BJ (cell line): ENCODE measurements at regions not wholly inside any gene's neighbourhood (a gene's known extent, or its start where the extent isn't known, plus 50 kb on each side); places are given as distances from the start of the nearest gene placed in this dataset.
"Not testable (repeated sequence)": the region's sequence is repeated elsewhere in the genome, so short reads cannot be mapped to it uniquely, and the experiment has no call there.

Source experiments
- CTCF ChIA-PET: fragments of 350-600 bp; formaldehyde crosslinking; extraction: SDS; loops from one replicate; lab custom pipeline; 2021; ENCODE audit warnings: antibody characterized with exemption, inconsistent platforms; lab: Yijun Ruan, JAX
- POLR2A ChIA-PET: fragments of 300-600 bp; sonication (Branson Sonifier 250); formaldehyde crosslinking; extraction: SDS; loops from one replicate; lab custom pipeline; 2021; ENCODE audit warnings: antibody characterized with exemption; lab: Charles Lee
- DNase-seq: peaks from one replicate; pipeline ENCODE4 v3.0.0-alpha.2; 2011; ENCODE audit warnings: low read depth
- H3K27me3 ChIP-seq: 2 replicates; pipeline ENCODE4 v1.6.0; 2011; ENCODE audit warnings: low read length; ENCODE audit not compliant: control insufficient read depth, insufficient read depth
- H3K36me3 ChIP-seq: 2 replicates; pipeline ENCODE4 v1.5.1; 2011; ENCODE audit warnings: low read length; ENCODE audit not compliant: control insufficient read depth, insufficient read depth
- H3K4me3 ChIP-seq: 2 replicates; pipeline ENCODE4 v1.5.1; 2011; ENCODE audit warnings: low read depth, mild to moderate bottlenecking, control low read depth, low read length
- TF ChIP-seq, protein P1 (sequence below): IDR thresholded peaks from 2 replicates; pipeline ENCODE4 v1.5.1; 2011; ENCODE audit warnings: low read depth, mild to moderate bottlenecking, control low read depth, inconsistent platforms, low read length, moderate library complexity; ENCODE audit not compliant: insufficient read depth

DNA sequence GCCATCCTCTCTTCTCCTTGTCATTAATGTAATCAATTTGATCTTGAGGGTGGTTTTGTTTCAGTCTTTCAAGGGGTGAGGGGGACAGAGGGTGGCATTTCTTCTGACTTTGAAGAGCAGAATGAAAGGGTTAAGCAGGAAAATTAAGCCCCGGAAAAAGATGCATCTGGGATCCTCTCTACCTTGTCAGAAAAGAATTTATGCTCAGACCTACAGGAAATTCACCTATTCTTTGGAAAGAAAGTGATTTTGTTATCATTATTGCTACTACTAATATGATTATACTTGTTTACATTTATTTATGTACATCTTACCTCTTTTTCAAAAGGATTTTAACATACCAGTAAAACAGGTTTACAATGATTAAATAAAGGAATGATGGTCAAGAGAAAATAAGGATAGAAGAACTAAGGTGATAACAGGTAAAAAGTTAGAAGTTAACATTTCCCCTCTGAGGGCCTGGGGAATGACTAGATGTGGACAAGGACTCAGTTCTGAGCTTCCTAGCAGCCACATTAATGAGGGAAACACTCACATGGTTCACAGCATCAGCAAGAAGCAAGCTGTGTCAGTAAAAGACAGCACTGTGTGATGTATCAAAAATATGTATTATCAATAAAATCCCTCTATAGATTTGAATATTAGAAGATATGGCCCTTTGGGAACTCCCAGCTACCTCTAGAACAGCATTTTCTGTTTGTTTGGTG, 151.4 kb downstream of the MYCN start:
- ChIA-PET POLR2A (no interaction called here), CTCF (no interaction called here)
- no peaks in the 10 kb centered on the region for H3K27me3 ChIP-seq
- H3K36me3 ChIP-seq = no peaks in the 10 kb centered on the region
- TF ChIP-seq, protein P1, sequence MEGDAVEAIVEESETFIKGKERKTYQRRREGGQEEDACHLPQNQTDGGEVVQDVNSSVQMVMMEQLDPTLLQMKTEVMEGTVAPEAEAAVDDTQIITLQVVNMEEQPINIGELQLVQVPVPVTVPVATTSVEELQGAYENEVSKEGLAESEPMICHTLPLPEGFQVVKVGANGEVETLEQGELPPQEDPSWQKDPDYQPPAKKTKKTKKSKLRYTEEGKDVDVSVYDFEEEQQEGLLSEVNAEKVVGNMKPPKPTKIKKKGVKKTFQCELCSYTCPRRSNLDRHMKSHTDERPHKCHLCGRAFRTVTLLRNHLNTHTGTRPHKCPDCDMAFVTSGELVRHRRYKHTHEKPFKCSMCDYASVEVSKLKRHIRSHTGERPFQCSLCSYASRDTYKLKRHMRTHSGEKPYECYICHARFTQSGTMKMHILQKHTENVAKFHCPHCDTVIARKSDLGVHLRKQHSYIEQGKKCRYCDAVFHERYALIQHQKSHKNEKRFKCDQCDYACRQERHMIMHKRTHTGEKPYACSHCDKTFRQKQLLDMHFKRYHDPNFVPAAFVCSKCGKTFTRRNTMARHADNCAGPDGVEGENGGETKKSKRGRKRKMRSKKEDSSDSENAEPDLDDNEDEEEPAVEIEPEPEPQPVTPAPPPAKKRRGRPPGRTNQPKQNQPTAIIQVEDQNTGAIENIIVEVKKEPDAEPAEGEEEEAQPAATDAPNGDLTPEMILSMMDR = no peak
- DNase-seq = no peak
- H3K4me3 ChIP-seq = no peak overlapping the region

DNA sequence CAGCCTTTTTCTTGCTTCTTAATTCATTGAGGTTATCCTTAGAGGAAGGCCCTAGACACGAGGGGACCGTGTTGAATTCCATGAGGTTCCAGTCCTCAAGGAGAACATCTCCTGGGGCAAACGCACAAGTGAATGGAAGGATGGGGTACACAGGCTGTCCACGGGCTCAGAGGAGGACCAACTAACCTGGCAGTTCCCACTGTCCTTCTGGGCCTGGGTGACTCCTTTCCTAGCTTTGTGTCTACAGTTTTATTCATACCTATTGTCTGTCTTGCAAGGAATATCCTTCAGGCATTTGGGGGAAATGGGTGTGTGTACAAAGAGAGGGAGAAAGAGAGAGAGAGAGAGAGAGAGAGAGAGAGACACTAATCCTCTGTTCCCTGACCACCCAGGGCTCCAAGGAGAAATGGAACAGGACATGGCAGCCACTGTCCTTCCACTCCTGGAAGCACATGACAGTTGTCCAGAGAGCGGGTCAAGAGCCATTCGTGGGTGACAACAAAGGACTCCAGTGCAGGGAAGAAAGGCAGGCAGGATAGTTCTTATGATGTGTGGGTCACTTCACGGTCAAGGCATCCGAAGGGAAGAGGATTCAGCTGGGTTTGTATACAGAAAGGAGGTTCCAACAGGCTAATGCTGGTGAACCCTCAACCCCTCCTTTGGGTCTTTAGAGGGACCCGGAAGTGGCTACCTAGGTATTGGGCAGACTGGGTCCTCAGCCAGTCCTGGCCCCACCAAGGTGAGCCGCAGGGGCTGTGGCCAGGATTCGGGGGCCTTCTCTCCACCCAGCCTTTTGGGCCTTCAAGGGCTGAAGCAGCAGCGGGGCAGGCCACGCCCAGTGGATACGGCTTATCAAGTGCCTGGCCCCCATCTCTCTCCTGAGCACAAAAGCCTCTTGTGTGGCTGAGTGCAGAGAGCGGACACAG, 150.6 kb downstream of the MYCN start:
- no peak overlapping the region for H3K4me3 ChIP-seq
- POLR2A ChIA-PET = no interaction called here
- CTCF ChIA-PET = no interaction called here
- H3K36me3 ChIP-seq = no peaks in the 10 kb centered on the region
- DNase-seq = no peak
- no peaks in the 10 kb centered on the region for H3K27me3 ChIP-seq
- TF ChIP-seq, protein P1 = no peak

GRCh38 chr2:16089491-16089890, 149.1 kb downstream of the MYCN start:
- H3K36me3 ChIP-seq, POLR2A ChIA-PET, CTCF ChIA-PET, H3K4me3 ChIP-seq, DNase-seq, H3K27me3 ChIP-seq: not testable (repeated sequence)

- no peaks in the 10 kb centered on the region for H3K27me3 ChIP-seq
- H3K4me3 ChIP-seq = no peak overlapping the region
- H3K36me3 ChIP-seq = no peaks in the 10 kb centered on the region
- POLR2A ChIA-PET = no interaction called here
- TF ChIP-seq, protein P1 = no peak
- CTCF ChIA-PET = interaction anchor here (0.7 kb wide), 1 partner anchor 521 kb away, joined by 3 read pairs; no protein-coding TSS in a partner anchor
- no peak for DNase-seq
Measured at GRCh38 chr2:16088802-16089112, 148.4 kb downstream of the MYCN start.

DNA sequence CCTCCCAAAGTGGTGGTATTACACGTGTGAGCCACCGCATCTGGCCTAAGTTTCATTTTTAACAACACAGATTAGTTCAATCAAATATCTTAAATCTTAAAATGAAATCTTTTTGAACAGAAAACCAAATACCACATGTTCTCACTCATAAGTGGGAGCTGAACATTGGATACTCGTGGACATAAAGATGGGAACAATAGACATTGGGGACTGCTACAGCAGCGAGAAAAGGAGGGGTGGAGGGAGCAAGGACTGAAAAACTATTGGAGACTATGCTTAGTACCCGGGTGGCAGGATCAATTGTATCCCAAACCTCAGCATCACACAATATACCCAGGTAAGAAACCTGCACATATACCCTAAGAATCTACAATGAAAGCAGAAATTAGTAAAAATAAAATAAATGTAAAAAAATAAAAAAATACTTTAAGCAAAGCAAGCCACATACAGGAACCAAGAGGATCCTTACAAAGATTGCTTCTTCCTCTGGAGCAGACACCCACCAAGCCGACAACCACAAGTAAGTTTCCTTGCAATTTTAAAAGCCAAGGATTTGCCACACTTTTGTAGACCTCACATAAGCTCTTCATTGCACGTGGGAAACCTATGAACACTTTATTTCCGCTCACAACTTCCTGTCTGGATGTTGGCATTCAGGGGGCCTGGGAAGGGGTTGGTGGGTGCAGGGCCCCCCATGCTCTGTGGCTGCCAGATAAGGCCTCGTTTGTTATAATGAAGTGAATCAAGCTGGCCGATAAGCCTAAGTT, 147.9 kb downstream of the MYCN start:
- ChIA-PET POLR2A (no interaction called here), CTCF (interaction anchor here (0.7 kb wide), 1 partner anchor 521 kb away, joined by 3 read pairs; no protein-coding TSS in a partner anchor)
- DNase-seq = no peak
- Histone ChIP-seq H3K4me3 (no peak overlapping the region), H3K27me3 (no peaks in the 10 kb centered on the region), H3K36me3 (no peaks in the 10 kb centered on the region)
- TF ChIP-seq, protein P1 = no peak

DNA sequence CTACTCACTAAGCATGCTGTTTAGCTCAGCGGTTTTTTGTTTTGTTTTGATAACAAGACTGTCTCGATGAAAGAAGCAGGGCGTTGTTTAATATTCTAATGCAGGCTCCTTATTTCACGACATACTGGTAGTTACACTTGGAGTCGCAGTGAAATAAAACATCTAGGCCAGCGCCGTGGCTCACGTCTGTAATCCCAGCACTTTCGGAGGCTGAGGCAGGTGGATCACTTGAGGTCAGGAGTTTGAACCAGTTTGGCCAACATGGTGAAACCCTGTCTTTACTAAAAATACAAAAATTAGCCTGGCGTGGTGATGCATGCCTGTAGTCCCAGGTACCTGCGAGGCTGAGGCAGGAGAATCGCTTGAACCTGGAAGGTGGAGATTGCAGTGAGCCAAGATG, 145.8 kb downstream of the MYCN start:
- H3K27me3 ChIP-seq, H3K36me3 ChIP-seq, H3K4me3 ChIP-seq, POLR2A ChIA-PET, DNase-seq: not testable (repeated sequence)
- CTCF ChIA-PET = interaction anchor here (0.6 kb wide), 1 partner anchor 146 kb away, joined by 4 read pairs; the partner anchor contains the start of gene MYCN
